ENCODE measurements at regions not wholly inside any gene's neighbourhood (a gene's known extent, or its start where the extent isn't known, plus 50 kb on each side); places are given as distances from the start of the nearest gene placed in this dataset.
"Not testable (repeated sequence)": the region's sequence is repeated elsewhere in the genome, so short reads cannot be mapped to it uniquely, and the experiment has no call there.

DNA sequence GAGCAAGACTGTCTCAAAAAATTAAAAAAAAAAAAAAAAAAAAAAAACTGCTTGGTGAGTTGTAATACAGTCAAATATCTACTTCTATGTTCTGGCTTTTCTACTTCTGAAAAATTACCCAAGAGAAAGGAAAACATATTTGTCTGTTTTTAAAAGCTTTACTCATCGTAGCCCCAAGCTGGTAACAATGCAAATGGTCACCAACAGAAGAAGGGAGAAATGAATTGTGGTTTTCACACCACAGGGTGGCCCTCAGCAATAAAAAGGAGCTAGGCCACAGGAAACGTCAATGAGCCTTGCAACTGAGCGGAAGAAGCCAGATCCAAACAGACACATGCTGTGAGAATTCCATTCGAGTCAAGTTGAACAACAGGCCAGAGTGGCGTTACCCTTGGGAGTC is 121.0 kb downstream of the CDRT15L2 start:
- H3K4me3 ChIP-seq (ENCODE audit: low read depth, low read length); DNase-seq (ENCODE audit: low read depth in 4 of 6, low spot score in 6 of 6); H3K9me3 ChIP-seq (ENCODE audit: control insufficient read depth, insufficient read depth, low read length); H3K4me1 ChIP-seq (ENCODE audit: control insufficient read depth, insufficient read depth, low read length); H3K27ac ChIP-seq (ENCODE audit: low read depth, low read length); H3K36me3 ChIP-seq (ENCODE audit: control insufficient read depth, insufficient read depth, low read length); H3K27me3 ChIP-seq (ENCODE audit: control insufficient read depth, insufficient read depth, low read length): not testable (repeated sequence)
- no CpG with 5 or more reads among the region's 5 CpGs for WGBS (ENCODE audit: insufficient coverage)

DNA sequence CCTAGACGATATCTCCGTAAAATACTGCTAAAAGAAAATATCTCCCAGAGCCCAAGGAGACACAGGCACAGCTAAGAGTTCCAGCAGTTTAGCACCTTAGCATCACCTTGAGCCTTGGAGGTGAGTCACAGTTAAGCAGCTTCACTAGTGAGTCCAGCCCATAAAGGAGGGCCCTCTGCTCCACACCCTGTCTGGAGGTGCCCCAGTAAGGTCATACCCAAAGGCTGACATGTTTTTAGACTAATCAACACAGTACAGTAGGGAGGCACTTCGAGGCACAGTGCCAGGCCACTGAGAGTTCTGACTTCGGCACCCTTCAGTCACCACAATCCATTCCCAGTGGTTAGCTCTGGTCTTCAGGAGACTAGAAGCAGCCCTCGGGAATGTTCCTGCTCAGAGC is 121.8 kb downstream of the CDRT15L2 start:
- H3K4me1 ChIP-seq (ENCODE audit: control insufficient read depth, insufficient read depth, low read length); DNase-seq (ENCODE audit: low read depth in 4 of 6, low spot score in 6 of 6); H3K27me3 ChIP-seq (ENCODE audit: control insufficient read depth, insufficient read depth, low read length); H3K36me3 ChIP-seq (ENCODE audit: control insufficient read depth, insufficient read depth, low read length); H3K9me3 ChIP-seq (ENCODE audit: control insufficient read depth, insufficient read depth, low read length); H3K4me3 ChIP-seq (ENCODE audit: low read depth, low read length); H3K27ac ChIP-seq (ENCODE audit: low read depth, low read length): not testable (repeated sequence)
- WGBS (ENCODE audit: insufficient coverage), result no CpG with 5 or more reads among the region's 5 CpGs

DNA sequence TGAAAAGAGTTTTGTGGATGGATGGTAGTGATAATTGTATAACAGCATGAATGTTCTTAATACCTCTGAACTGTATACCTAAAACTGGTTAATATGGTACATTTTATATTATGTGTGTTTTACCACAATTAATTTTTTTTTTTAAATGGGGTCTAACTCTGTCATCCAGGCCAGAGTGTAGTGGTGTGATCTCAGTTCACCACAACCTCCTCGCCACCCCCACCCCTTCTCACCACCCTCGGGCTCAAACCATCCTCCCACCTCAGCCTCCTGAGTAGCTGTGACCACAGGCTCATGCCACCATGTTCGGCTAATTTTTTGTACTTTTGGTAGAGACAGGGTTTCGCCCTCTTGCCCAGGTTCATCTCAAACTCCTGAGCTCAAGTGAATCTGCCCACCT is 123.2 kb downstream of the CDRT15L2 start:
- H3K27me3 ChIP-seq (ENCODE audit: control insufficient read depth, insufficient read depth, low read length), result no peaks in the 10 kb centered on the region
- H3K9me3 ChIP-seq (ENCODE audit: control insufficient read depth, insufficient read depth, low read length), result no peaks in the 10 kb centered on the region
- no peaks in the 10 kb centered on the region for H3K4me1 ChIP-seq (ENCODE audit: control insufficient read depth, insufficient read depth, low read length)
- H3K36me3 ChIP-seq (ENCODE audit: control insufficient read depth, insufficient read depth, low read length), result no peaks in the 10 kb centered on the region
- no peak for DNase-seq (ENCODE audit: low read depth in 4 of 6, low spot score in 6 of 6)
- no peak overlapping the region for H3K27ac ChIP-seq (ENCODE audit: low read depth, low read length)
- no peak overlapping the region for H3K4me3 ChIP-seq (ENCODE audit: low read depth, low read length)
- 100% methylated on average over 2 of the region's 4 CpGs for WGBS (ENCODE audit: insufficient coverage)

DNA sequence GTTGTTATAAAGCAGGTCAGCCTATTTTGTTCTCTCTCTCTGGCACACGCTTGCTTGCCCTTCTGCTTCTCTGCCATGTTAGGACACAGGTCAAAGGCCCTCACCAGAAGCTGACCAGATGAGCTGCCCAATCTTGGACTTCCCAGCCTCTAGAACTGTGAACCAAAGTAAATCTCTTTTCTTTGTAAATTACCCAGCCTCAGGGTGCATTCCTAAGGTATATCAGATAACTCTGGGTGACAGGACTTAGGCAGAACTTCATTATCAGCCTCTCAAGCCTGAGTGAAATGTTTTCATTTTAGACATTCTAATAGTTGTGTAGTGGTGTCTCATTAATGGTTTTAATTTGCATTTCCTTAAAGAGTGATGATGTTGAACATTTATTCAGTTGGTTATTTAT is 124.3 kb downstream of the CDRT15L2 start:
- DNase-seq (ENCODE audit: low read depth in 4 of 6, low spot score in 6 of 6), result no peak
- no peaks in the 10 kb centered on the region for H3K4me1 ChIP-seq (ENCODE audit: control insufficient read depth, insufficient read depth, low read length)
- 100% methylated on average over 1 of the region's 1 CpG for WGBS (ENCODE audit: insufficient coverage)
- H3K36me3 ChIP-seq (ENCODE audit: control insufficient read depth, insufficient read depth, low read length), result no peaks in the 10 kb centered on the region
- H3K27ac ChIP-seq (ENCODE audit: low read depth, low read length), result no peak overlapping the region
- H3K27me3 ChIP-seq (ENCODE audit: control insufficient read depth, insufficient read depth, low read length), result no peaks in the 10 kb centered on the region
- no peak overlapping the region for H3K4me3 ChIP-seq (ENCODE audit: low read depth, low read length)
- no peaks in the 10 kb centered on the region for H3K9me3 ChIP-seq (ENCODE audit: control insufficient read depth, insufficient read depth, low read length)

DNA sequence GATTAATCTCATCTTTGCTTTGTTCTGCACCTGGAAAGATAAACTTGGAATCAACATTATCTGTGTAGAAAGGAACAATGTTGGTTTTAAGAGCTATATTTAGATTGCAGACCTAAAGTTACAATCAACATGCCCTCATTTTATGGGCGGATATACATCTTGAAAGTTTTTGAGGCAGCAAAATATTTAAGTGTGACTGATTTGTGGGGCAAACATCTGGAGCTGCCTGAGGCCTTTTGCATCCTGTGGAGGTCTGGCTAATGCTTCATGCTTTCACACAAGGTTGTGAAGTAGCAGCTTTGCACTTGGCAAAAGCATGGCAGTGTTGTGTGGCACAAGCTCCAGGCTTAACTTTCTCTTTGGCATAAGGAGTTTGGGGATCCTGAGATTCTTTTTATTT is 125.7 kb downstream of the CDRT15L2 start:
- not testable (repeated sequence) for H3K27me3 ChIP-seq (ENCODE audit: control insufficient read depth, insufficient read depth, low read length)

DNA sequence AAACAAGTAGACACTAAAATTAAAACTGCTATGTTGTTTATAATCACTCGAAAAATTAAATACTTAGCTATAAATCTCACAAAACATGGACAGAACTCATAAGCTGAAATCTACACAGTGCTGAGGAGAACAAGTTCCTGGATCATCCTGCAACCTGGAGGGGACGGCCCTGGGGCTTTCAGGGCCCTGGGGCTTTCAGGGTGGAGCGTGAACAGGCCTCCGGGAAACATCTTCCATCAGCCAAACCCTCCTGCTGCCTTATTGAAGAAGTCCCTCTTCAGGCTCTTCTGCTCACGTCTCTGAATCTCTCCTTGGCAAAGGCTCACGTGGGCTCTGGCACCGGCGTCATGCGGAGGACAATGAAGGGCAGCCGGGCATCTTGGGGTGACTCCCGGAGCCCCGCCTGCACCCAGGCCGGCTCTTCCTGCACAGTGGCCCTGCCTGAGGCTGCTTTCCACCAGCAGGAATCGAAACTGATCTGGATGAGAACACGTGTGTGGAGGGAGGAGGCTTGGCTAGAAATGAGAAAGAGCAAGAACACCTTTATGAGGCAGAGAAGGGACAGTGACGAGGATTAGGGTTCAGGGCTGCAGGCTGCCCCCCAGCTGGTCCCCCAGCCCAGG is 127.3 kb downstream of the CDRT15L2 start:
- H3K36me3 ChIP-seq (ENCODE audit: control insufficient read depth, insufficient read depth, low read length), result no peaks in the 10 kb centered on the region
- H3K27me3 ChIP-seq (ENCODE audit: control insufficient read depth, insufficient read depth, low read length), result no peaks in the 10 kb centered on the region

More for the DNA sequence above, 125.7 kb downstream of the CDRT15L2 start:
- not testable (repeated sequence) for H3K4me1 ChIP-seq (ENCODE audit: control insufficient read depth, insufficient read depth, low read length); H3K27ac ChIP-seq (ENCODE audit: low read depth, low read length); H3K4me3 ChIP-seq (ENCODE audit: low read depth, low read length); DNase-seq (ENCODE audit: low read depth in 4 of 6, low spot score in 6 of 6); H3K9me3 ChIP-seq (ENCODE audit: control insufficient read depth, insufficient read depth, low read length); H3K36me3 ChIP-seq (ENCODE audit: control insufficient read depth, insufficient read depth, low read length)
- WGBS (ENCODE audit: insufficient coverage), result no CpG with 5 or more reads among the region's 1 CpG

DNA sequence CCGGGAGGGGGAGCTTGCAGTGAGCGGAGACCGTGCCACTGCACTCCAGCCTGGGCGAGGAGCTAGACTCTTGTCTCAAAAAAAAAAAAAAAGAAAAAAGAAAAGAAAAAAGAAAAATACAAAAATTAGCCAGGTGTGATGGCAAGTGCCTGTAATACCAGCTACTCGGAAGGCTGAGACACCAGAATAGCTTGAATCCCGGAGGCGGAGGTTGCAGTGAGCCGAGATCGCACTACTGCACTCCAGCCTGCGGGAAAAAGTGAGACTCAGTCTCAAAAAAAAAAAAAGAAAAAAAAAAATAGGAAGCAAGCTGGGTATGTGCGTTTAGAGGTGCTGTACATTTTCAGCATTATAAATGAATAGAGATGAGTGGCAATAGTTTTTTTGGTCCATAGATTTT is 129.3 kb downstream of the CDRT15L2 start:
- not testable (repeated sequence) for H3K4me3 ChIP-seq (ENCODE audit: low read depth, low read length); DNase-seq (ENCODE audit: low read depth in 4 of 6, low spot score in 6 of 6); H3K27ac ChIP-seq (ENCODE audit: low read depth, low read length); H3K9me3 ChIP-seq (ENCODE audit: control insufficient read depth, insufficient read depth, low read length); H3K36me3 ChIP-seq (ENCODE audit: control insufficient read depth, insufficient read depth, low read length); H3K27me3 ChIP-seq (ENCODE audit: control insufficient read depth, insufficient read depth, low read length); H3K4me1 ChIP-seq (ENCODE audit: control insufficient read depth, insufficient read depth, low read length)
- 82% methylated on average over 6 of the region's 11 CpGs for WGBS (ENCODE audit: insufficient coverage)

More for the DNA sequence above, 127.3 kb downstream of the CDRT15L2 start:
- Histone ChIP-seq H3K9me3 (ENCODE audit: control insufficient read depth, insufficient read depth, low read length) (no peaks in the 10 kb centered on the region), H3K4me1 (ENCODE audit: control insufficient read depth, insufficient read depth, low read length) (no peaks in the 10 kb centered on the region), H3K4me3 (ENCODE audit: low read depth, low read length) (no peak overlapping the region), H3K27ac (ENCODE audit: low read depth, low read length) (no peak overlapping the region)
- DNase-seq (ENCODE audit: low read depth in 4 of 6, low spot score in 6 of 6), result no peak
- WGBS (ENCODE audit: insufficient coverage), result 62% methylated on average over 14 of the region's 16 CpGs

DNA sequence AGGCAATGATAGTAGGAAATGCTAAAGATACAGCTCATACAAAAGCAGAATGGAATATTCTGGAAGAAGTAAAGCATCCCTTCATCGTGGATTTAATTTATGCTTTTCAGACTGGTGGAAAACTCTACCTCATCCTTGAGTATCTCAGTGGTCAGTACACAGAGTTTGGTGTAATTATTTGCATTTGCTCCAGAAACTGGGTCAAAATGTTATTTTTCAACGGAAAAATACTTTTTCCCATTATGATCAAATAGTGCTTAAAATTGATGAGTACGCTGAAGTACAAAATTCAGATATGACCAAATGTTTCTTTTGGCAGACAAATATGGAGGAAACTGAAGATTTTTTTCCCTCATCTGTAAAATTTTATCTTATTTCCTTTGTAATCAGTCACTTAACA is 137.0 kb downstream of the CDRT15L2 start:
- WGBS (ENCODE audit: insufficient coverage), result no CpG with 5 or more reads among the region's 3 CpGs
- not testable (repeated sequence) for H3K4me1 ChIP-seq (ENCODE audit: control insufficient read depth, insufficient read depth, low read length); H3K36me3 ChIP-seq (ENCODE audit: control insufficient read depth, insufficient read depth, low read length); H3K9me3 ChIP-seq (ENCODE audit: control insufficient read depth, insufficient read depth, low read length); H3K4me3 ChIP-seq (ENCODE audit: low read depth, low read length); DNase-seq (ENCODE audit: low read depth in 4 of 6, low spot score in 6 of 6); H3K27me3 ChIP-seq (ENCODE audit: control insufficient read depth, insufficient read depth, low read length); H3K27ac ChIP-seq (ENCODE audit: low read depth, low read length)

DNA sequence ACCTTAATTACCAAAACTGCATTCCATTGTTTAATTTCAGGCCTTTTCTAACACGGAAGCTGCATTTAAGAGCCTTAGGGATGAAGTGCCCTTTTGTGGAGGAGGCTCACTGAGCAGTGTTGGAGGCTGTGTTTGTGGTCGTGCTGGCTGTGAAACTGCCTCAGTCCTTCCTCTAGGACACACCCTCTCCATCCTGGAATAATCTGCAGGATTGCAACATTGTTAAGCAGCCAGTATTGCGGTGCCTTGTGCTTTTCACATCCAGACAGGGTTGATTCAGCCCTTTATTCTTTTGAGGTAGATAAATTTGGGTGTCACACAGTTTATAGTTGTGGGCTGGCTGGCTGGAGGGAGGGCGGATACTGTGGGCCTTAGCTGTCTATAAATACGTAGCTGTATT is 141.6 kb downstream of the CDRT15L2 start:
- Histone ChIP-seq H3K36me3 (ENCODE audit: control insufficient read depth, insufficient read depth, low read length) (no peaks in the 10 kb centered on the region), H3K27me3 (ENCODE audit: control insufficient read depth, insufficient read depth, low read length) (no peaks in the 10 kb centered on the region), H3K9me3 (ENCODE audit: control insufficient read depth, insufficient read depth, low read length) (no peaks in the 10 kb centered on the region), H3K4me1 (ENCODE audit: control insufficient read depth, insufficient read depth, low read length) (no peaks in the 10 kb centered on the region), H3K27ac (ENCODE audit: low read depth, low read length) (no peak overlapping the region), H3K4me3 (ENCODE audit: low read depth, low read length) (no peak overlapping the region)
- DNase-seq (ENCODE audit: low read depth in 4 of 6, low spot score in 6 of 6), result peak in 1 of 6 donors; percentile 14
- 11% methylated on average over 1 of the region's 5 CpGs for WGBS (ENCODE audit: insufficient coverage)

DNA sequence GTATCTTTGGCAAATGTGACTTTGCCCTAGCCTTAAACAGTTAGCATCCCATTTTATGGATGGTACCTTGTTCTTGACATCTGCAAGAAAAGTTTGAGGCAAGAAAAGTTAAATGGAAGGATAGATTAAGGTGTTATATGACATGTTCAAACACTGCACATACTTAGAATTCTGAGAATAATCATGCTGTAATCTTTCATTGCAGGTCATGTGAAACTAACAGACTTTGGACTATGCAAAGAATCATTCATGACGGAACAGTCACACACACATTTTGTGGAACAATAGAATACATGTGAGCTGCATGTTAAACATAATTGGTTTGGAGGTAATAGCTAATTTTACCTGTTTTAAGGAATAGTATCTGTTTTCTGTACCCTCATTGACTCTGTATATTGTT is 144.9 kb downstream of the CDRT15L2 start:
- H3K4me1 ChIP-seq (ENCODE audit: control insufficient read depth, insufficient read depth, low read length); H3K4me3 ChIP-seq (ENCODE audit: low read depth, low read length); DNase-seq (ENCODE audit: low read depth in 4 of 6, low spot score in 6 of 6); H3K9me3 ChIP-seq (ENCODE audit: control insufficient read depth, insufficient read depth, low read length); H3K36me3 ChIP-seq (ENCODE audit: control insufficient read depth, insufficient read depth, low read length); H3K27me3 ChIP-seq (ENCODE audit: control insufficient read depth, insufficient read depth, low read length); H3K27ac ChIP-seq (ENCODE audit: low read depth, low read length): not testable (repeated sequence)
- no CpG with 5 or more reads among the region's 1 CpG for WGBS (ENCODE audit: insufficient coverage)
